HG03139 (cell line): ENCODE measurements at regions not wholly inside any gene's neighbourhood (a gene's known extent, or its start where the extent isn't known, plus 50 kb on each side); places are given as distances from the start of the nearest gene placed in this dataset.
A peak's percentile ranks its signal among the peaks of the same experiment; 100 is the strongest.

Experiments
- ATAC-seq: cut with Tn5 transposase; IDR thresholded peaks from one replicate; pipeline ENCODE4 v1.9.1; 2021; ENCODE audit not compliant: unreplicated experiment

DNA sequence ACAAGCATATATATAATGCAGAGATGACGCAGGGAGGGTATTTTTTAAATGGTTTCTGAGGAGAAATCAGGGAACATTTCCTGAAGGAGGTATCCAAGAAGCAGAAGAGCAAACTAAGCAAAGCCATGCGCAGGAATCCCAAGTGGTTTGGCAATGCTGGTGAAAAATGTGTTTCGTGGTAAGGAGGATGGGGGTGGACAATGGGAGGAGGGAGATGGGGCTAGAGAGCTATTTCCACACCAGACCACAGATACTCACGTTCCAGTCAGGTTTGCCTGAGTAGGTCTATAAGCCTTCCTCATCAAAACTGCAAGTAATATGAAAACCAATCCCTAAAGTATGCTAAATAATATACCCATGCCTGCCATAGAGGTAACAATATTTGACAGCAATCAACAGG is 223.7 kb upstream of the MKLN1 start:
- ATAC-seq = no peak

DNA sequence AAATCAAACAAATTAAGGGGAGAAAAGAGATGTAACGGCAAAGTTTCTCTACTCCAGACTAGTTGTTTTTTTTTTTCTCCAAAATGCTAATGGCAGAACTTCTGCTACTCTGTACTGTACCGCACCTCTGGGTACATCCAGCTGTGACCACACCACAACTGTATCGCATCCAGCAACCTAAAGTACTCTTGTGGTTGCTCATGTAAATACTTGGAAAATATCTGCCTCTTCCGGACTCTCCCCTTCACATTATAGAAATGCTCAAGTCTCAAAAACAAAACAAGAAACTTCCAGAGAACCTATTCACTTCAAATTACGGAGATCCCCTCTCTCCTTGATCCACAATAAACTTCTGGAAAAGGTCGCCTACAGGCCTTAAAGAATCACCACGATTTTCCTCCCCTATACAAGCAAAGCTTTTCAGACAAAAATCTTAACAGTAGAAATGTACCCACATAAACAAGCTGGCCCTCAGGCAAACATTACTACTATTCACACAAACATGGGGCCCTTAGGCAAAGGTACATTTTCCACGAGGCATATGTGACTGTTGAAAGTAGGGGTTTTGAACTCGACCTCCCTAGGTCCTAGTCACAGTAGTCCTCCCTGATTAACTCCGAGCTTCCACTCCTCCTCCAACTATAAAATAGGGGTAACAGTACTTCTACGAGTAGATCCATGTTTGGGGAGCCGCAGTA is 222.9 kb upstream of the MKLN1 start:
- ATAC-seq = no peak

DNA sequence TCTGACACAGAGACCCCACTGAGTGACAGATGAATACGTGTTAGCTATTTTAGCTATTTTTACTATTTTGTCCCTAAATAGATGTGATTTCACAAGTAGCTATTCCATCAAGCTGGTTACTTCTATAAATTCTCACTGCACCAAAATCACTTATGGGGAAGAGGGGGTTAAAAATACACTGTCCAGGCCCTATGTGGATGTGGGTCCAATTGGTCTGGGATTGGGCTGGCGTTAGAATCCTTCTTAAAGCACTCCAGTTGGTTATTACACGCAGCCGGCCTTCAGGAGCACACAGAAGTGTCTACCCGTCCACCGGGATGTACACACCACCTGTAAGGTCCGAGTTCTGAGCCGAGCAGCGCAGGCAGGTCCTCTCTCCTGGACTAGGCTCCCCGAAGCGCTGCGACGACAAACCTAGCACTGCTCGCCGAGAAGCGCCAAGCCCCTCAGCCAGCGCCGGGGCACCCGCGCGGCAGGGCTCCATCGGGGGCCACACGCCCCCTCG is 222.3 kb upstream of the MKLN1 start:
- no peak for ATAC-seq

DNA sequence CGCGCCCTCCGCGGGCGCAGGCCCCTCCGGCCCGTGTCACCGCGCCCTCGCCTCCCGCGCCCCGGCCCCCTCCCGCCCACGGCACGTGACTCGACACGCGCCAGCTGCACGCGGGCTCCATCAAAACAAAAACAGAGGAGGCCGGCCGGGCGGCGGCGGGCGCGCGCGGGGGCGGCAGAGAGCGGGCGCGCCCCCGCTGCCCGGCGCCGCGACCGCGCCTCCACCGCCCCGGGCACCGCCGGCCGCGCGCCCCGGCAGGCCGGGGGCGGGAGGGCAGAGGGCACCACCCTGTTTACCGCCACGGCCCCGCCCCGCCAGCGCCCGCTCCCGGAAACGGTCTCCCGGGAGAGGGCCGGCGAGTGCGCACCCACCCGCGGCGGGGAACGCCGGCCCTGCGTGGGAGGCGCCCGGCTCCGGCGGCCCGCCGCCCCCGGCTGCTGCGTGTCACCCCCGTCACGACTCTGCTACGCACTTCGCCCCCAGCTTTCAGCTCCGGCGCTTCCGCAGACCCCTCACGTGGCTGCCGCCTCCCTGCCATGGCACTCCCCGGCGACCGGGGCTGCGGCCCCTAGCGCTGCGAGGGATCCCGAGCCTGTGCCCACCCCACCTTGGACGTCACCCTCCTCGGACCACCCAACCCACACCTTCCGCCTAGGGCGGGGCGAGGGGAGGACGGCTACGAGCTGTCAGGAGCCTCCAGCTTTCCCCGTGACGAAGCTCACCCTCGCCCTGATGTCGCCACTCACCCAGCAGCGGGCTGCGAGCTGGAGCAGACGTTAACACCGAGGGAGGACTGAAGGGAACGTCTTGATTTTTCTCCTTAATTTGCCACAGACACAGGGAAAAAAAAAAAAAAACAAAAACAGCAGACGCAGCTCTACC is 221.6 kb upstream of the MKLN1 start:
- ATAC-seq = peak; percentile 26

- ATAC-seq = no peak
These were observed 220.9 kb upstream of the MKLN1 start for GRCh38 chr7:131106681-131107336.

GRCh38 chr7:131107337-131108211 is 220.1 kb upstream of the MKLN1 start:
- ATAC-seq = peak; percentile 39

DNA sequence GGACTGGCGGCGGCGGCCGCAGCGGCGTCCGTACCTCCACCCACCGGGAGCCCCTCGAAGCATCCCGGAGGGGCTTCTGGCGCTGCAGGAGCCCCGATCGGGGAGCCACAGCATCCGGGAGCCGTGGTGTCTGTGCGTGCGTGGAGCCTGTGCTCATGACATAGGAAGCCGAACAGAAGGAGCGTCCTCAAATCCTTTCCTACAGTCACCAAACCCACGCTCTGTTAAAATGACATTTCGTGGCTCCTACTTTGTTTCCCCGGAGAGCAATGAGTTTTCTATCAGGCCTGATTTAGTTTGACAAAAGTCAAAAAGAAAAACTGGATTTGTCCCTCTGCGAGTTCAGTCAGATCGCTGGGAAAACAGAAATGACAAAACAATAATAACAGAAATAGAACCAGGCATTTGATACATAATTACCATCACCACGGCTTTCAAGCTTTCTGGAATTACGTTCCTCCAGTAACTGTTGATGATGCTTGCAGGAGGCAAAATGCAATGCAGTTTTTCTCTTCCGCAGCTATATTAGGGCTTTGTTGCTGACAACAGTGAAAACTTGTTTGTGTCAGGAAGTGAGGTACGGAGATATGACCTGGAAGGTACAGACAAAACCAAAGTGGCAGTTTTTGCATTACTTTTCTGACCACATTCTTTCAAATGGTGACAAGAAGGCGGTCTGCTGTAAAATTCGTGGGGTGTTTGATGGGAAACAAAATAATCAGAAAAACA is 219.3 kb upstream of the MKLN1 start:
- no peak for ATAC-seq

DNA sequence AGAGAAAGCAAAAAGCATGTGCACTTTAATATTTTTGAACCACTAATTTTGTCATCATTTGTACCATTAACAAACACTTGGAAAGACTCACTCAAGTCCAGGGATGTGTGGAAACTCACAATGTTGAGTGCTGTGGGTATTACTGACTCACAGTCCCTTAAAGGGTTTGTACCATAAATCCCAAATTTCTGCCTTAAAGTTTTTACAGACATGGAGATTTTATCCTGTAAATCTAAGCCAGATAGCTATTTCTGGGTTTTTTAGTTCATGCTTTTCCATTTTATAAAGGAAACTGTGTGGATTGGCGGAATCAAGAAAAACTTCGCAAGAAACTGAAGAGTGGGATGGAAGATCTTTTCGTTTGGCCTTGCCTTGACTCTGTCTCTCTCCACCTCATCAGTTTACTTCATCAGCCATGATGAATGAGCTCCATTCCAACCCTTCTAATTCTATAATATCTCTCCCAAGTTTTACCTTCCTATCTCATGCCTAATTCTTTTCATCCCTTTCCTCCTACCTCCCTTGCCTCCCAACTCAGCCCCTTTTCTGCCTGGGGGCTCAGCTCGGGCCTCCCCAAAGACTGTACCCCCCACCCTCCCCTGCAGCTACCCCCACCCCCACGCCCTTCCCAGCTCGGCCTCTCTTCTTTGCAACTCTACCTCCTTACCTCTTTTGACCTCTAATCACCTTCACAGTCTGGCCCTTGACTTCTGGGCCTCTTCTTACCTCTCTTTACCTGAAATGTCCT is 218.5 kb upstream of the MKLN1 start:
- ATAC-seq = no peak

DNA sequence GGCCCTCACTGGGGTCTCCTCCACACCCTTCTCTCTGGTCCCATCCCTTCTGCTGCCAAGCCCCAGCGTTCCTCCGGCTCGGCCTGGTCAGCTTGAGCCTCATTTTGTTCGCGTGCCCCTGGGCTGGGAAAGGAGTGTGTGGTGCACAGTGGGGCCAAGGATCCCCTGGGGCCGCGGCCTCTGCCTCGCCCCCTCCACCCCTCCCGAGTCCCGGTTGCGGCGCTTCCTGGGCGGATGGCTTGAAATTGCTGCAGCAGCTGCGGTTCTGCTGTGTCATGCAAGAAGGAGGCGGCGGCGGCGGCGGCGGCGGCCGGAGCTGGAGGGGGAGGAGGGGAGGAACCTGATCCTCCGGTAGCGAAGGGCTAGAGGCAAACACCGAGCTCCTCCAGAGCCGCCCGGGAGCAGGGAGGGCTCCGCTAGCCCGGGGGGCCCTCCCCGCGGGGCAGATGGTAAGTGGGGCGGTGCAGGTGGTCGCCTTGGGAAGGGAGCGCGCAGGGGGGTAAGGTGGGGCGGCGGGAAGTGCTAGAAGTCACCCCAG is 217.8 kb upstream of the MKLN1 start:
- ATAC-seq = peak; percentile 27

- no peak for ATAC-seq
These were observed 217.2 kb upstream of the MKLN1 start for GRCh38 chr7:131110297-131111080.

DNA sequence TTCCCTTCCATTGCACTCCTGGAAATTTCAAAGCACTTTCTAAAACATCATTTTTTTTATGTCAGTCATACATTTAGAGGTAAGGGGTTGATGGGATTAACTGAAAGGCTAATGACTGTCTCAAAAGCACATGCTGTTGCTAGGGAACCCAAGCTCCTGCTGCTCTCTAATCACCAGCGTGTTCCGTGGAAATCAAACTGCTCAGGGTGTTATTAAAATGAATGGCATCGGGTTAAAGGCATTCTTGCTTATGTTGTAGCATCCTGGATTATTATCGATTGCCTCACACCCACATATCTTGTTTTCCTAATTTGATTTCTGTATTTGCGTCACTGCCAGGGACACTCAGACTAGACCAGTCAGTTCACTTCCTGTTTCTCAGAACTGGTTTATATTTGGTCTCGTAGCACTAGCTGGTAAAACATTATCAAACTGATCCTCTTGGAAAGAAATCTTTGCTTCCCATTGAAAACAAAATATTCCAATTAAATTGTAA is 216.5 kb upstream of the MKLN1 start:
- ATAC-seq = no peak

GRCh38 chr7:131111792-131112191 is 215.9 kb upstream of the MKLN1 start:
- no peak for ATAC-seq

- no peak for ATAC-seq
These were observed 215.2 kb upstream of the MKLN1 start for GRCh38 chr7:131112431-131112830.

GRCh38 chr7:131115340-131115739 is 212.3 kb upstream of the MKLN1 start:
- no peak for ATAC-seq

DNA sequence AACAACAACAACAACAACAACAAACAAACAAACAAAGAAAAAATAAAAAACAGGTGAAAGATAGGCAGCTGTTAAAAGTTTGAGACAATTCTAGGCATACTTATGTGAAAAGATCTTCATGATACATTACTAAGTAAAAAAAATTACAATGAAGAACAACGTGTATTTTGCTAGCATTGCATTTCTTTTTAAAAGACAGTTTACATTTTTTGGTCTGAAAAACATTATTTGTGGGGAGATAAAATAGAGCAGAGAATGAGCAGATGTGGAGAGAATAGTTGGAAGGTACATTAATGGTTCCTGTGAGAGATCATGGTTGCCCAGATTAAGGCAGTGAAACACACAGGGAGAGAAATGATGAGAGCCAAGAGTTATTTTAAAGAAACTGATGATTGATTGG is 210.2 kb upstream of the MKLN1 start:
- ATAC-seq = no peak

- ATAC-seq = no peak
These were observed 208.3 kb upstream of the MKLN1 start for GRCh38 chr7:131119381-131119780.

- no peak for ATAC-seq
These were observed 205.3 kb upstream of the MKLN1 start for GRCh38 chr7:131122394-131122793.

DNA sequence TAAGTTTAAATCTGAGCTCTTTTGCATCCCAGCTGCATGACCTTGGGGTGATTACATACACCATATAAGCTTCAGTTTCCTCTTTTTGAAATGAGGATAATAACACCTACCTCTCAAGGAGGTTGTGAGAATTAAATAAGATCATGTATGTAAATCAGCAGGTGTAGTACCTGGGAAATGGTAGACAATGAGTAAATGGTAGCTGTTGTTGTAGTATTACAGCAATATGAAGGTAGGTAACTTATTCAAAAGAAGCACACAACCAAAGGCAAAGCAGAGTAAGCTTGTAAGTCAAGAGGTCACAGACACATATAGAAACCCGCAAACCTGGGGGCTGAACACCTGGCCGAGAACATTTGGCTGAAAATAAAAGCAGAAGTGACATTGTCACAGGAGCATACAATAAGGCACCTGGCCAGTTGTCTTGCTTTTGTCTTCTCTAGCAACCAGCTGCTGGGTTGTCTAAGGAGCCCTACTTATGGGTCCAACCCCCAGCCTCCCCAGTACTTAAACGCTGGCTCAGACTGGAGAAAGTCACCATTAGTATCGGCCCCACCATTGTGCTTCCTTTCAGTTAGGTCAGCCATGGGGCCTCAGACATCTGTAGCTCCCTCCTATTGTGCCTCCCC is 203.6 kb upstream of the MKLN1 start:
- peak; percentile 90 for ATAC-seq
